ENCODE measurements at regions not wholly inside any gene's neighbourhood (a gene's known extent, or its start where the extent isn't known, plus 50 kb on each side); places are given as distances from the start of the nearest gene placed in this dataset.

DNA sequence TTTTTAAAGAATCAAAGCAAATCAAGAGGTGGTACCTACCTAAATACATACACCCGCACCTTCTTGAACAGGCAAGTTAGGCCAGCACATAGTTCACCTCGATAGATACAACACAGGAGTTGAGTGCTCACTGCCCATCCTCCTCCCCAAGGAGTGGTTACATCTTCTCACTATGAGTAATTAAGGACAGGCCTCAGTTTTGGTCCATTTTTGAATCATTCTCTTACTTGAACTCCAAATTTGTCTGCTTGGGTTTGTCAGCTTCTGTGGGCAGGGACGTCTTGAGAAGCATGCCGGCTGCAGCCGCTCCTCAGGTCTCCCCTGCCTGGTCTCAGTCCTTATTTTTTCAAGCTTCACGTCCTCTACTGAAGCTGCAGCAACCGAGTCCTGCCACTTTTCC, 190.6 kb upstream of the RBPJ start:
- TF ChIP-seq MAZ (IDR thresholded peaks at IDR 0.05; ENCODE audit: borderline replicate concordance, low read depth, low read length) (no peak), RAD21 (conservative IDR thresholded peaks at IDR 0.05 in 1 of 2, IDR thresholded peaks at IDR 0.05 in 1 of 2) (no peak), NR3C1 (IDR thresholded peaks at IDR 0.05) (no peak), RFX5 (IDR thresholded peaks at IDR 0.05) (no peak), MYC (IDR thresholded peaks at IDR 0.05; ENCODE audit: borderline replicate concordance, low read length) (no peak), KDM1A (IDR thresholded peaks at IDR 0.05; ENCODE audit: low read depth) (no peak), CHD2 (IDR thresholded peaks at IDR 0.05; ENCODE audit: low read length, partially characterized antibody) (no peak), CEBPB (IDR thresholded peaks at IDR 0.05) (no peak), TFCP2L1 (CRISPR knock-in tag; IDR thresholded peaks at IDR 0.05) (no peak)
- H3K4me1 ChIP-seq = no peaks in the 10 kb centered on the region
- ATAC-seq = no peak
- no peaks in the 10 kb centered on the region for H3K9me3 ChIP-seq
- POLR2A ChIA-PET = no interaction called here
- DNase-seq (ENCODE audit: low read depth in 1 of 2, low spot score in 1 of 2) = no peak
- H3K4me3 ChIP-seq = no peak overlapping the region
- H3K4me2 ChIP-seq = no peak overlapping the region
- whole genome bisulfite sequencing (ENCODE audit: missing lambda C conversion rate) = 58% methylated on average over 7 of the region's 7 CpGs
- CTCF ChIA-PET = no interaction called here
- H3K27ac ChIP-seq = no peak overlapping the region
- FAIRE-seq = no peak

- H3K4me3 ChIP-seq = no peak overlapping the region
- ChIA-PET POLR2A (no interaction called here), CTCF (no interaction called here)
- 54% methylated on average over 11 of the region's 11 CpGs for WGBS (ENCODE audit: missing lambda C conversion rate)
- H3K27ac ChIP-seq = no peak overlapping the region
- TF ChIP-seq TFCP2L1 (CRISPR knock-in tag; IDR thresholded peaks at IDR 0.05) = no peak
- TF ChIP-seq GATA3 (IDR thresholded peaks at IDR 0.05; ENCODE audit: borderline replicate concordance) = no peak
- no peak for TF ChIP-seq JUNB (IDR thresholded peaks at IDR 0.05)
- no peak for TF ChIP-seq MAFK (IDR thresholded peaks at IDR 0.05; ENCODE audit: partially characterized antibody)
- TF ChIP-seq MAZ (IDR thresholded peaks at IDR 0.05; ENCODE audit: borderline replicate concordance, low read depth, low read length) = no peak
- TF ChIP-seq ZFP36 (IDR thresholded peaks at IDR 0.05; ENCODE audit: borderline replicate concordance, partially characterized antibody) = no peak
- no peak for TF ChIP-seq FOSL2 (IDR thresholded peaks at IDR 0.05)
- no peak for TF ChIP-seq FOSL2 (CRISPR knock-in tag; IDR thresholded peaks at IDR 0.05)
- no peak for TF ChIP-seq ATOH8 (CRISPR knock-in tag; IDR thresholded peaks at IDR 0.05; ENCODE audit: low read depth)
- TF ChIP-seq E2F6 (IDR thresholded peaks at IDR 0.05; ENCODE audit: borderline replicate concordance, low read depth) = no peak
- TF ChIP-seq FOSB (CRISPR knock-in tag; IDR thresholded peaks at IDR 0.05) = no peak
- no peak for TF ChIP-seq RNF2 (IDR thresholded peaks at IDR 0.05; ENCODE audit: borderline replicate concordance, low read depth)
- TF ChIP-seq POLR2AphosphoS2 (conservative IDR thresholded peaks at IDR 0.05; ENCODE audit: low read length) = no peak
- no peak for TF ChIP-seq SMC3 (IDR thresholded peaks at IDR 0.05)
- no peak for TF ChIP-seq ZSCAN20 (CRISPR knock-in tag; IDR thresholded peaks at IDR 0.05)
- TF ChIP-seq, protein P1, sequence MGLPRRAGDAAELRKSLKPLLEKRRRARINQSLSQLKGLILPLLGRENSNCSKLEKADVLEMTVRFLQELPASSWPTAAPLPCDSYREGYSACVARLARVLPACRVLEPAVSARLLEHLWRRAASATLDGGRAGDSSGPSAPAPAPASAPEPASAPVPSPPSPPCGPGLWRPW (IDR thresholded peaks at IDR 0.05) = no peak
- no peak for TF ChIP-seq RARB (CRISPR knock-in tag; IDR thresholded peaks at IDR 0.05)
- TF ChIP-seq HOXB5 (CRISPR knock-in tag; IDR thresholded peaks at IDR 0.05) = no peak
- no peak for TF ChIP-seq KDM5A (IDR thresholded peaks at IDR 0.05)
- no peak for TF ChIP-seq CBX8 (IDR thresholded peaks at IDR 0.05)
- TF ChIP-seq HOXB13 (CRISPR knock-in tag; IDR thresholded peaks at IDR 0.05; ENCODE audit: low read depth) = no peak
- ATAC-seq (no peak), FAIRE-seq (no peak), DNase-seq (ENCODE audit: low read depth in 1 of 2, low spot score in 1 of 2) (no peak)
- no peak overlapping the region for H3K4me2 ChIP-seq
- H3K9me3 ChIP-seq = no peaks in the 10 kb centered on the region
- no peaks in the 10 kb centered on the region for H3K4me1 ChIP-seq
These were observed 189.9 kb upstream of the RBPJ start for GRCh38 chr4:26130841-26131432.
